CD4-positive, alpha-beta T cell (primary cell): ENCODE measurements at regions not wholly inside any gene's neighbourhood (a gene's known extent, or its start where the extent isn't known, plus 50 kb on each side); places are given as distances from the start of the nearest gene placed in this dataset.

ENCODE experiments used
- ATAC-seq: fragments of 200-7000 bp; cut with Tn5 transposase; one replicate; pipeline ENCODE4 v1.10.0; 2022; ENCODE audit warnings: mild to moderate bottlenecking; ENCODE audit not compliant: poor library complexity
- CTCF ChIA-PET: fragments of 350-600 bp; sonication (Branson Sonifier 250); formaldehyde crosslinking; loops from one replicate; lab custom pipeline; 2021; ENCODE audit warnings: antibody characterized with exemption, inconsistent platforms; lab: Charles Lee
- POLR2A ChIA-PET: fragments of 350-600 bp; sonication (Branson Sonifier 250); formaldehyde crosslinking; loops from one replicate; lab custom pipeline; 2021; ENCODE audit warnings: antibody characterized with exemption, inconsistent platforms; lab: Charles Lee
- DNase-seq, 14 experiments: peaks; one replicate each; pipeline ENCODE4 v3.0.0-alpha.2; 2013 to 2020; ENCODE audit warnings: mixed read lengths in 2 of 14
- H3K27ac ChIP-seq, 2 donors: one replicate each; pipeline versions ENCODE4 v1.5.1 to v1.7.0; 2013; ENCODE audit warnings: low read length in 2 of 2, low read depth in 1 of 2, mild to moderate bottlenecking in 1 of 2
- H3K27me3 ChIP-seq, 2 experiments: 1 replicate in 1 of 2; 2 replicates in 1 of 2; pipeline versions ENCODE4 v1.6.1 to v1.7.0; 2013; ENCODE audit warnings: low read length in 2 of 2, control low read depth in 1 of 2, mild to moderate bottlenecking in 1 of 2, moderate library complexity in 1 of 2; ENCODE audit not compliant: insufficient read depth in 2 of 2, control insufficient read depth in 1 of 2
- H3K36me3 ChIP-seq: one replicate; pipeline ENCODE4 v1.6.1; 2013; ENCODE audit warnings: low read length, control low read depth; ENCODE audit not compliant: insufficient read depth
- H3K4me1 ChIP-seq: one replicate; pipeline ENCODE4 v1.6.1; 2013; ENCODE audit warnings: low read length, control low read depth; ENCODE audit not compliant: insufficient read depth
- H3K4me3 ChIP-seq: one replicate; pipeline ENCODE4 v1.5.1; 2013; ENCODE audit warnings: mild to moderate bottlenecking, low read length, moderate library complexity
- H3K9me3 ChIP-seq, 2 experiments: 1 replicate in 1 of 2; 2 replicates in 1 of 2; pipeline versions ENCODE4 v1.6.1 to v1.7.0; 2013; ENCODE audit warnings: low read length in 2 of 2, mild to moderate bottlenecking in 2 of 2, control low read depth in 1 of 2, moderate library complexity in 1 of 2; ENCODE audit not compliant: control insufficient read depth in 1 of 2, insufficient read depth in 1 of 2
- H3K27ac Mint-ChIP-seq: one replicate; pipeline ENCODE4 v1.8.0; 2020; ENCODE audit warnings: mixed read lengths
- H3K27me3 Mint-ChIP-seq: one replicate; pipeline ENCODE4 v1.8.0; 2021; ENCODE audit warnings: mixed read lengths
- H3K36me3 Mint-ChIP-seq: one replicate; pipeline ENCODE4 v1.8.0; 2021; ENCODE audit warnings: low read depth, mixed read lengths
- H3K4me1 Mint-ChIP-seq: one replicate; pipeline ENCODE4 v1.8.0; 2021; ENCODE audit warnings: low read depth, mixed read lengths
- H3K4me3 Mint-ChIP-seq: one replicate; pipeline ENCODE4 v1.8.0; 2020; ENCODE audit warnings: mild to moderate bottlenecking, mixed read lengths
- H3K9me3 Mint-ChIP-seq: one replicate; pipeline ENCODE4 v1.8.0; 2020; ENCODE audit warnings: mixed read lengths
- CTCF ChIP-seq: fragments of 200-600 bp; IDR thresholded peaks from one replicate; pipeline ENCODE4 v1.8.0; 2022; ENCODE audit warnings: antibody characterized with exemption, mild to moderate bottlenecking
- intact Hi-C, 2 experiments: fragments of 100-400 bp; cut with DNase I in 1 of 2; cut with micrococcal nuclease in 1 of 2; formaldehyde crosslinking; loops; one replicate each; pipeline versions ENCODE4 v1.15.1 to v1.9.0; 2023 to 2025; cut with DNase I, micrococcal nuclease

DNA sequence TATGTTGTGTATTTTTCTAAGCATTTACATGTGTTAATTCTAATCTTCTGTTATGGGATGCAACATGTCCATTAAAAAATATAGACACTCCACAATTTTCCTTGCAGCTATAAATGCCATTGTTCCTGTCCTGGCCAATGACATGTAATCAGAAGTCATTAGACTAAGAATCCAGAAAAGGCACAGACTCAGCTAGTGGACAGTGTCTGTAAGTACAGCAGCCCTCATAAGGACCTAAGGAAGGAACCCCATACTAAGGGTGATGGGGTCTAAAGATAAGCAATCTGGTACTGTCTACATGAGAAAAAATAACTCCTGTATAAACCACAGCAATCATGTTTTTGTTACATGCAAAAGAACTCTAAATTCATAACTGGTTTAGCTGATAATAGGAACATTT, 115.9 kb downstream of the GPR85 start:
- Mint-ChIP-seq H3K27me3 (peaks cover 34% of the 10 kb centered on the region), H3K27ac (no peak overlapping the region), H3K36me3 (no peaks in the 10 kb centered on the region), H3K4me3 (no peak overlapping the region), H3K9me3 (no peaks in the 10 kb centered on the region), H3K4me1 (no peaks in the 10 kb centered on the region)
- peaks cover 0 to 6% of the 10 kb centered on the region in 2 experiments for H3K27me3 ChIP-seq
- ATAC-seq = no peak
- DNase-seq = no peak
- no peak overlapping the region for H3K27ac ChIP-seq
- no peaks in the 10 kb centered on the region for H3K9me3 ChIP-seq
- intact Hi-C loops = no loop called here
- no peak for TF ChIP-seq CTCF
- ChIA-PET POLR2A (no interaction called here), CTCF (no interaction called here)
- no peak overlapping the region for H3K4me3 ChIP-seq
- H3K4me1 ChIP-seq = no peaks in the 10 kb centered on the region
- H3K36me3 ChIP-seq = no peaks in the 10 kb centered on the region

GRCh38 chr7:112969946-112970345, 116.7 kb downstream of the GPR85 start:
- Mint-ChIP-seq H3K27ac (no peak overlapping the region), H3K4me1 (no peaks in the 10 kb centered on the region), H3K27me3 (peaks cover 36% of the 10 kb centered on the region), H3K36me3 (no peaks in the 10 kb centered on the region), H3K4me3 (no peak overlapping the region), H3K9me3 (no peaks in the 10 kb centered on the region)
- Histone ChIP-seq H3K4me3 (no peak overlapping the region), H3K27me3 (peaks cover 0 to 6% of the 10 kb centered on the region in 2 experiments), H3K9me3 (no peaks in the 10 kb centered on the region), H3K27ac (no peak overlapping the region), H3K4me1 (no peaks in the 10 kb centered on the region), H3K36me3 (no peaks in the 10 kb centered on the region)
- DNase-seq = no peak
- intact Hi-C loops = no loop called here
- ATAC-seq = no peak
- no peak for TF ChIP-seq CTCF
- CTCF ChIA-PET = no interaction called here
- POLR2A ChIA-PET = no interaction called here

GRCh38 chr7:112965506-112965905, 121.1 kb downstream of the GPR85 start:
- H3K4me1 ChIP-seq = no peaks in the 10 kb centered on the region
- H3K4me3 Mint-ChIP-seq = no peak overlapping the region
- H3K9me3 ChIP-seq = no peaks in the 10 kb centered on the region
- no peak overlapping the region for H3K4me3 ChIP-seq
- H3K36me3 Mint-ChIP-seq = no peaks in the 10 kb centered on the region
- peaks cover 0 to 11% of the 10 kb centered on the region in 2 experiments for H3K27me3 ChIP-seq
- POLR2A ChIA-PET = no interaction called here
- CTCF ChIA-PET = no interaction called here
- H3K4me1 Mint-ChIP-seq = no peaks in the 10 kb centered on the region
- no peak overlapping the region for H3K27ac Mint-ChIP-seq
- DNase-seq (no peak), ATAC-seq (no peak)
- no peak for TF ChIP-seq CTCF
- H3K27ac ChIP-seq = no peak overlapping the region
- peaks cover 39% of the 10 kb centered on the region for H3K27me3 Mint-ChIP-seq
- H3K9me3 Mint-ChIP-seq = no peaks in the 10 kb centered on the region
- intact Hi-C loops = no loop called here
- no peaks in the 10 kb centered on the region for H3K36me3 ChIP-seq
